NCI-H510A (cell line): ENCODE measurements at regions not wholly inside any gene's neighbourhood (a gene's known extent, or its start where the extent isn't known, plus 50 kb on each side); places are given as distances from the start of the nearest gene placed in this dataset.
"Not testable (repeated sequence)": the region's sequence is repeated elsewhere in the genome, so short reads cannot be mapped to it uniquely, and the experiment has no call there.

Experiments used
- DNase-seq: peaks from one replicate; lab custom pipeline; 2025; lab: John Stamatoyannopoulos, UW

DNA sequence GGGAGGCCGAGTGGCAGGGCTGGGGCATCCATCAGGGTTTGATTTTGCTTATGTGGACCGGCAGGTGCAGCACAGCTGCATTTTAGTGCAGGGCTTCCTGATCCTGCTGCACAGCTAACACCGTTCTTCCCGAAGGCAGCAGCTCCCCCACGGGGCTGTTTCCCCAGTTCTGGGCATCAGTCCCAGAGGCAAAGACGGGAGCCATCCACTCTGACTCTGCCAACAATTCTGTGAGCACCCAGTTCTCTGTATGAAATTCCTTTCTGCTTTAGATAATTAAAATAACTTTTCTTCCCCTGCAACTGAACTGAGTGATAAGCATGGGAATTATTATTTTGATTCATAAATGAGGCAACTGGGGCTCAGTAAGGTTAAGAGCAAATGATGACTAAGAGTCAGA, 262.9 kb upstream of the ATP10A start:
- DNase-seq: no peak

DNA sequence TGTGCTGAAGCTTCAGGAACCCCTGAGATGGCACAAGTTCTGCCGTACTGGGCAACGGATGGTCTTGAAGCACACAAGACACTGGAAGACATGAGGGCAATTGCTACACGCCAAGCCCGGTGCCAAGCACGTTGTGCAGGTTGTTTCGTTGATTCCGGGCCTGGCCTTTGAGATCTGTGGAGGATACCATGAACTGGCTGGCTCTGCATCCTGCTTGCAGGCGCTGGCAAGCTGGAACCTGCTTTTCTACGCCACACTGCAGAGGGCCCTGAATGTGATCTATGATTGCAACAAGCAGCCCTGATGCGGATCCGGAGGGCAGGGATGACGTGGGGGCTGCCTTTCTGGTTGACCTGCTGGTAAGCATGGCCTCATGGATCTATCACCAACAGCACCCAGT, 262.5 kb upstream of the ATP10A start:
- no peak for DNase-seq

DNA sequence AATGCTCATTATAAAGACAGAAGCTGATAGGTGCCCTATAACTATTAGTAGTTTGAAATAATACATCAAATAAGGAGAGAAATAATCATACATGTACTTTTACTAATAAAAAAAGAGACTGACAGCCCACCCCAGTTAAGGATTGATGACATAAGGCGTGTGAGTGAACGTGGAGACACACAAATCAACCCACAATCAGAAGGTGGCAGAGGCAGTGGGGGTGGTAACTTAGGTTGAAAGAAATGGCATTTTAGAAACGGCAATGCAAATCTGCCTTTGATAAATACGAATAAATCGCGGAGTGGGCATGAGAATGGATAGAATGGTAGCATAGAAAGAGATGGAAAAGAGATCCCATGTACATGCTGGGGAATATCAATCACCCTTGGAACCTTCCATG, 256.2 kb upstream of the ATP10A start:
- DNase-seq: no peak

GRCh38 chr15:26115229-26115943, 252.3 kb upstream of the ATP10A start:
- no peak for DNase-seq

DNA sequence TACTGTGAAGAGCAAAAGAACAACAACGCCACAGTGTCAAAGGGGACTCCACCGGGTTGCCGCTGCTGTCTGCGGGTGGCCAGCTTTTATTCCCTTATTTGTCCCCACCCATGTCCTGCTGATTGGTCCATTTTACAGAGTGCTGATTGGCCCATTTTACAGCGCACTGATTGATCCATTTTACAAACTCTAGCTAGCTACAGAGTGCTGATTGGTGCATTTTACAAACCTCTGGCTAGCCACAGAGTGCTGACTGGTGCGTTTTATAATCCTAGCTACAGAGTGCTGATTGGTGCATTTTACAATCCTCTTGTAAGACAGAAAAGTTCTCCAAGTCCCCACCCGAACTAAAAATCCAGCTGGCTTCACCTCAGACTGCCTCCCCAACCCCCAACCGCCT, 251.0 kb upstream of the ATP10A start:
- DNase-seq: not testable (repeated sequence)

DNA sequence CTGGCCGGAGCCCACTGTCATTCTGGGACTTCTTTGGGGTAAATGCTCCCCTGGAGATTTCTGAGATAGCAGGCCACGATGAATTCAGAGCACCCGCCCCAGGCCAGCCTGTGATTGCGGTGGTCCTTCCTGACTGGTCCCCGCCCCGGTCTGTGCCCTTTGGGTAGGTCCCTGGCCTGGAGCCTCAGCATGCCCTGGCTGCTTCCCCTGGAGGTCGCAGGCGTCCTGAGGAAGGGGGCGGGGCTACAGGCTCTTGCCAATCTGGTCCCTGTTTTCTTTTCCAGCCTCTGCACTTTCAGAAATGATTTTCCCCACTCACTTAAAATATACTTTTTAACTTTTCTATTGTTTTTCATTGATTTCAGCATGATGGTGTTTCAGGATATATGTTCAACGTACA, 250.2 kb upstream of the ATP10A start:
- DNase-seq: no peak

DNA sequence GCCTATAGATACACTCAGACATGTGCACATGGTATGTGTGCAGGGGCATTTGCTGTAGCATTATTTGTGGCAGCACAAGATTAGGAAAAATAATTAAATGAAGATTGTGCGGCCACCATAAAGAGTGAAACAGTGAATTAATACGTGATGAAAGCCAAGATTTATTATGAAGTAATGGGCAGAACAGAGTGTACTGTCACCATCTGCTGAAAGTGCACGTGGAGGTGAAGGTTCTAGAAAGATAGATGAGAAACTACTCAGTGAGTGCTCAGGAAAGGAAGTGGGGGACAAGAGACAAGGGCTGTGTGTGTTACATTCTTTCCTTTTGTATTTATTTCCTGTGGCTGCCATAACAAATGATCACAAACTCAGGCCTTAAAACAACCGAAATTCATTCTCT, 246.1 kb upstream of the ATP10A start:
- no peak for DNase-seq

GRCh38 chr15:26106556-26106955, 243.4 kb upstream of the ATP10A start:
- no peak for DNase-seq

DNA sequence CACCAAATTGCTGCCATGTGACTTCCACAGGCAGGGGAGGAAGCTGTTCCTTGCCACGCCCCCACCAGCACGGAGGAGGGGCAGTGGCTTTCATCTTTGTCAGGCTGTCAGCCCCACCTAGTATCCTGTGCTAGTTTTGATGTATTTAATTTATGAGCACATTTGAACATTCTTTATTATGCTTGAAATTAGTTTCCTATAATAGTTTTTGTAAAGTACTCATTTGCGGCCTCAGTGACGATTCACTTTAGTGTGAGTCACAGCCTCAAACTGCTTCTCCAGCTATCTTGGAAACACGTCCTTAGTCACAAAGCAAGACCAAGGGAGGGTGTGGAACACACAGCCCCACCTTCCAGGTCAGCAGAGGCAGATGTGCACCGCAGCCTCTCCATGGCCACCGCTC, 239.9 kb upstream of the ATP10A start:
- no peak for DNase-seq

- no peak for DNase-seq
These were observed 239.2 kb upstream of the ATP10A start for GRCh38 chr15:26102365-26102764.

- no peak for DNase-seq
These were observed 238.3 kb upstream of the ATP10A start for GRCh38 chr15:26101443-26101842.

DNA sequence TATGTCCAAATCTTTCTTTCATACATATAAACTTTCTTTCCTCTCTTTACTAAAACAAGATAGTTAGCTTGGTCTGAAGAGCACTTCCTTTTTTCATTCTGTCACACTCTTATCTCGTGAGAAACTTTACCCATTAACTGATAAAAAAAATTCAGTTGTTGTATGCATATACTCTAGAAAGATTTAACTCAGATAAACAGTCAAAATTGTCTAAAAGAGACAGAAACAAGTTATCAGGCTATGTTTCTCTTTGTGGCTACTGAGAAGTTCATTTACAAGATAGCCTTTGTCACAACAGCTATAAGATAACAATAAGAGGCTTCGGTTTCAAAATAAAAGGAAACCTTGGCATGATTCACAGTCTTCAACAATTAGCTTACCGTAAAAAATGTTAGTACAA, 235.7 kb upstream of the ATP10A start:
- no peak for DNase-seq

- no peak for DNase-seq
These were observed 234.1 kb upstream of the ATP10A start for GRCh38 chr15:26097216-26097615.

DNA sequence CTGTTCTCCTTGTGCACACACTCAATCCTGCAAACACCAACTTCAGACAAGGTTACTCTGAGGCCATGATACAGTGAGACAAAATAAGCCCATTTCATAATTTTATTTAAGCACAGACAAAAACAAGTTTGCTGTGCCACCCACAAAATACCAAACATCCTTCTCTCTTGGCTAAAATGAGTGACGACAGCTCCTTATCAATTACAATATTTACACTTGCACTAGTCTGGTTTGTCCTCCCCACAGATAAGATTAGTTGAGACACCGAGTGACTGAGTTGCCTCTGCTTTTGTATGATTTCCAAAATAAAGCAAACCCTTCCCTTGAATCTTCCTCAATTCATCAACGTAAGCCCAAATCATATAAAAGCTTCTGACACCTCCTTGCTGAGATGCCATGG, 233.5 kb upstream of the ATP10A start:
- DNase-seq: no peak

GRCh38 chr15:26095710-26096330, 232.7 kb upstream of the ATP10A start:
- no peak for DNase-seq

DNA sequence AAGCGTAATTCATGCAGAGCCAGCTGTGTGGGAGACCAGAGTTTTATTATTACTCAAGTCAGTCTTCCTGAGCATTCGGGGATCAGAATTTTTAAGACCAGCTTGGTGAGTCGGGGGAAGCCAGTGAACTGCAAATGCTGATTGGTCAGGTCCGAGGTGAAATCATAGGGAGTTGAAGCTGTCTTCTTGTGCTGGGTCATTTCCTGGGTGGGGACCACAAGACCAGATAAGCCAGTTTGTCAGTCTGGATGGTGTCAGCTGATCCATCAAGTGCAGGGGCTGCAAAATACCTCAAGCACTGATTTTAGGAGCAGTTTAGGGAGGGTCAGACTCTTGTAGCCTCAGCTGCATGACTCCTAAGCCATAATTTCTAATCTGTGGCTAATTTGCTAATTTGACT, 228.1 kb upstream of the ATP10A start:
- DNase-seq: no peak

- DNase-seq: no peak
These were observed 224.8 kb upstream of the ATP10A start for GRCh38 chr15:26087881-26088280.

- DNase-seq: no peak
These were observed 224.3 kb upstream of the ATP10A start for GRCh38 chr15:26087395-26087794.

- no peak for DNase-seq
These were observed 221.6 kb upstream of the ATP10A start for GRCh38 chr15:26084771-26085170.

DNA sequence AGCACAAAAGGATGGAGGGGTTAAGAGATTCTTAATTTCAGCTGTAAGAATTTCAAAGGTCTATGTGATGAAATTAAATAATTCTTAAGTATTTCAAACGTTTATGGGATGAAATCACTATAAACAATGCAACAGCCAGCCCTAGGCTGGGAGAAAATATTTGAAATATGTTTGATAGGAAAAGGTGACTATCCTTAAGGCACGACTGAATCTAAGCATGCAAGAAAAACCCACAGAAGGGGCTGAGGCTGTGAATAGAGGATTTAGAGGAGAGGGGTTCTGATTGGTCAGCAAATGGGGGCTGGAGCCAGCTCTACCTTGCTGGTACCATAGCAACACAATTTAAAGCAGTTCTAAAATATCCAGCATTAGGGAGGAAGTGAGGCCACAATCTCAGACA, 220.8 kb upstream of the ATP10A start:
- DNase-seq: no peak

GRCh38 chr15:26083457-26083856, 220.3 kb upstream of the ATP10A start:
- DNase-seq: no peak

- DNase-seq: peak; percentile 80
These were observed 219.3 kb upstream of the ATP10A start for GRCh38 chr15:26082221-26083109.

DNA sequence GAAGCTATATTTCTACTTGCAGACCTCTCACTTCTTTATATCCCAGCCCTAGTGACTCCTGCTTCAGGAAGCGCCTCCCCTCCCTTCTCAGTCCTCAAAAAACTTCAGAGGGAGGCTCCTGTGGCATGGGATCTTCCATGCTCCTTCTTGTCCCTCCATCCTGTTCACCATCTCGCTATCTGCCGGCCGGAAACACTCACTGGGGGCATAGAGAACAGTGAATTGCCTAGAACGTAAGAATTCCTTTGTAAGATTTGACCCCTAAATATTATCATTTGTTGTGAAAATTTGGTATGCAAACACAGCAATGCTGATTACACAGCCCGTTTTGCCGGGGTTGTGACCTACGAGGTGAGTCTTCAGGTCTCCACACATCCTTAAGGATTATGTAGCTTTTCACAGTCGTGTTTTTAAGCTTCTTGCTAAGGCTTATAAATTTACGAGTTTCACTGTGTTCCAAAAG, 218.7 kb upstream of the ATP10A start:
- DNase-seq: no peak
